B cell (primary cell): ENCODE measurements at regions not wholly inside any gene's neighbourhood (a gene's known extent, or its start where the extent isn't known, plus 50 kb on each side); places are given as distances from the start of the nearest gene placed in this dataset.

Experiments
- ATAC-seq: fragments of 200-7000 bp; cut with Tn5 transposase; one replicate; pipeline ENCODE4 v1.10.0; 2021; ENCODE audit warnings: low read depth, mild to moderate bottlenecking, moderate number of reproducible peaks, moderate library complexity
- CTCF ChIA-PET: fragments of 350-600 bp; sonication (Branson Sonifier 250); formaldehyde crosslinking; loops from one replicate; lab custom pipeline; 2021; ENCODE audit warnings: antibody characterized with exemption, inconsistent platforms; lab: Charles Lee
- POLR2A ChIA-PET: fragments of 350-600 bp; sonication (Branson Sonifier 250); formaldehyde crosslinking; loops from one replicate; lab custom pipeline; 2021; ENCODE audit warnings: antibody characterized with exemption; lab: Charles Lee
- DNase-seq: peaks from one replicate; pipeline ENCODE4 v3.0.0; 2013
- H2AFZ ChIP-seq: 2 replicates; pipeline ENCODE4 v1.6.1; 2012; ENCODE audit warnings: mild to moderate bottlenecking, low read depth, low read length; ENCODE audit not compliant: insufficient read depth, poor library complexity, severe bottlenecking
- H3K27ac ChIP-seq, 2 donors: 1 replicate in 1 of 2; 2 replicates in 1 of 2; pipeline ENCODE4 v1.5.1; 2012 to 2013; ENCODE audit warnings: low read length in 2 of 2, mild to moderate bottlenecking in 2 of 2, moderate library complexity in 1 of 2
- H3K27me3 ChIP-seq, 4 experiments: fragments of 200-600 bp in 1 of 4; sonication (generic) in 1 of 4; replicated peaks in 1 of 4; 1 replicate in 2 of 4; 2 replicates in 2 of 4; pipeline versions ENCODE4 v1.6.1 to v1.7.0; 2013 to 2016; ENCODE audit warnings: low read length in 3 of 4, mild to moderate bottlenecking in 2 of 4, mixed read lengths in 1 of 4, moderate library complexity in 1 of 4; ENCODE audit not compliant: insufficient read depth in 4 of 4, control insufficient read depth in 3 of 4; ENCODE audit errors: control extremely low read depth in 1 of 4
- H3K36me3 ChIP-seq, 2 experiments: replicated peaks in 1 of 2; 1 replicate in 1 of 2; 2 replicates in 1 of 2; pipeline versions ENCODE4 v1.6.1 to v1.7.1; 2013; ENCODE audit warnings: low read length in 1 of 2; ENCODE audit not compliant: insufficient read depth in 2 of 2, control insufficient read depth in 1 of 2; ENCODE audit errors: control extremely low read depth in 1 of 2, extremely low read depth in 1 of 2
- H3K4me1 ChIP-seq, 2 donors: fragments of 200-600 bp in 1 of 2; sonication (generic) in 1 of 2; 1 replicate in 1 of 2; 2 replicates in 1 of 2; pipeline versions ENCODE4 v1.5.1 to v1.6.1; 2013 to 2017; ENCODE audit warnings: low read length in 2 of 2; ENCODE audit not compliant: control insufficient read depth in 2 of 2, insufficient read depth in 2 of 2
- H3K4me2 ChIP-seq: replicated peaks from 2 replicates; pipeline ENCODE3; 2012; ENCODE audit warnings: mild to moderate bottlenecking, low read depth, low read length; ENCODE audit not compliant: poor library complexity, severe bottlenecking
- H3K4me3 ChIP-seq, 5 experiments: fragments of 200-600 bp in 1 of 5; sonication (generic) in 1 of 5; 1 replicate in 3 of 5; 2 replicates in 2 of 5; pipeline versions ENCODE4 v1.5.1 to v1.7.0; 2011 to 2016; ENCODE audit warnings: low read length in 4 of 5, mild to moderate bottlenecking in 4 of 5, low read depth in 2 of 5, control low read depth in 1 of 5, moderate library complexity in 1 of 5; ENCODE audit not compliant: insufficient read depth in 1 of 5; ENCODE audit errors: control extremely low read depth in 1 of 5, extremely low read depth in 1 of 5
- H3K79me2 ChIP-seq: fragments of 200-600 bp; sonication (generic); one replicate; pipeline ENCODE4 v1.6.0; 2016; ENCODE audit warnings: low read length; ENCODE audit not compliant: control insufficient read depth, insufficient read depth
- H3K9ac ChIP-seq: fragments of 200-600 bp; sonication (generic); 2 replicates; pipeline ENCODE4 v1.6.1; 2017; ENCODE audit warnings: mild to moderate bottlenecking, low read length, moderate library complexity
- H3K9me3 ChIP-seq, 3 donors: one replicate each; pipeline versions ENCODE4 v1.6.1 to v1.7.1; 2013; ENCODE audit warnings: low read length in 2 of 3; ENCODE audit not compliant: control insufficient read depth in 2 of 3, insufficient read depth in 1 of 3; ENCODE audit errors: control extremely low read depth in 1 of 3
- H4K20me1 ChIP-seq: 2 replicates; pipeline ENCODE4 v1.6.0; 2012; ENCODE audit warnings: mild to moderate bottlenecking, low read length; ENCODE audit not compliant: insufficient read depth, control insufficient read depth, poor library complexity, severe bottlenecking
- H3K27ac Mint-ChIP-seq: one replicate; pipeline ENCODE4 v1.8.0; 2021; ENCODE audit warnings: mixed read lengths
- H3K27me3 Mint-ChIP-seq: one replicate; pipeline ENCODE4 v1.8.0; 2021; ENCODE audit warnings: mixed read lengths
- H3K4me1 Mint-ChIP-seq: one replicate; pipeline ENCODE4 v1.8.0; 2021; ENCODE audit warnings: mixed read lengths
- H3K4me3 Mint-ChIP-seq: one replicate; pipeline ENCODE4 v1.8.0; 2021; ENCODE audit warnings: mixed read lengths
- H3K9me3 Mint-ChIP-seq: one replicate; pipeline ENCODE4 v1.8.0; 2022; ENCODE audit warnings: mixed read lengths; ENCODE audit not compliant: insufficient read depth
- EZH2 ChIP-seq: IDR thresholded peaks from 2 replicates; pipeline ENCODE4 v1.6.1; 2012; ENCODE audit warnings: borderline replicate concordance, low read depth, mild to moderate bottlenecking, moderate library complexity, low read length; ENCODE audit not compliant: insufficient read depth, poor library complexity, severe bottlenecking
- WGBS: methylation state at CpG from one replicate; pipeline ENCODE4 v1.1.5; 2013; ENCODE audit warnings: missing lambda C conversion rate; ENCODE audit not compliant: insufficient coverage; 5-methylcytosine and 5-hydroxymethylcytosine counted together
- intact Hi-C: fragments of 100-400 bp; cut with micrococcal nuclease; formaldehyde crosslinking; loops from one replicate; pipeline ENCODE4 v1.10.0; 2022
- TF ChIP-seq, protein P1 (sequence below): fragments of 200-600 bp; IDR thresholded peaks from one replicate; pipeline ENCODE4 v1.8.0; 2022; ENCODE audit warnings: antibody characterized with exemption, mild to moderate bottlenecking

DNA sequence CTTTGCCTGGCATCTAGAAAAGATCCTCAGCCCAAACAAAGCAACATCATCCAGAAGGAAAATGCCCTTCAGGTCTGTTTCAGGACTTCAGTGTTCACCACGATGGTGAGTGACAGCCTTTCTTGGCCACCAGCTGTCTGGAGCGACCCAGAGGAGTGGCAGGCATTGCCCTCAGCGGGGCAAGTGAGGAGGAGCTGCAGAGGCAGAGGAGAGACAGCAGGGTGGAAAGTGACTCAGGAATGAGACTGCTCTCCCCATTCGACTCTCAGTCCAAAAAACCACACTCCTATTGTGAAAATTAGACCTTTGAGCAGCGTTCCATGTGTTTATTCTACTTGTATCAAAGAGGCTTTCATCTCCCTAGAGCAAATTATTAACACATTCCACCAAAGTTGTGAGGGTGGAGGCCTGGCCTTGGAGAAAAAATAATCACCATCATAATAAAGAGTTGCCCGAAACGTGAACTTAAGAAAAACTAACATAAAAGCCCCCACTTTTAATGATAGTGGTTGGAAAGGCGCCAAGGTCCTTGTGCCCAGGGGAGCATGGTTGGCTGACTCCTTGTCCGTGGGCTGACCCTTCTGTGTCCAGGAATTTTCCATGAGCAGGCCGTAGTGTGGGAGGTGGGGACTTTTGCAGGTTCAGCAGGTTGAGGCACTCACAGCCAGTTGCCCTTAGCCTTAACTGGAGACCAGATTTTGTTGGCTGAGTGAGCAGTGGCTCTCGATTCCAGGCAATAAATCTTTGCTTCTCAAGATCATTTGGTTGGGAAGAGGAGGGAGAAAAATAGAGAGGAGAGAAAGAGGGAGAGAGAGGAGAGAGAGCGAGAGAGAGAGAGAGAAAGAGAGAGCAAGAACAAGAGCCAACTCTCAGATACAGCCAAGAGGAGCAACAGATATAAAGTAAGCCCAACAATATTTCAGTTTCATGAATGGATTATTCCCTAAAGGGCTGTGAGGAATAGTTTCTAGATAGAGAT, 125.9 kb upstream of the ANKRD55 start:
- intact Hi-C loops: no loop called here
- no peak overlapping the region for H2AFZ ChIP-seq
- H3K4me3 ChIP-seq: no peak overlapping the region
- TF ChIP-seq, protein P1, sequence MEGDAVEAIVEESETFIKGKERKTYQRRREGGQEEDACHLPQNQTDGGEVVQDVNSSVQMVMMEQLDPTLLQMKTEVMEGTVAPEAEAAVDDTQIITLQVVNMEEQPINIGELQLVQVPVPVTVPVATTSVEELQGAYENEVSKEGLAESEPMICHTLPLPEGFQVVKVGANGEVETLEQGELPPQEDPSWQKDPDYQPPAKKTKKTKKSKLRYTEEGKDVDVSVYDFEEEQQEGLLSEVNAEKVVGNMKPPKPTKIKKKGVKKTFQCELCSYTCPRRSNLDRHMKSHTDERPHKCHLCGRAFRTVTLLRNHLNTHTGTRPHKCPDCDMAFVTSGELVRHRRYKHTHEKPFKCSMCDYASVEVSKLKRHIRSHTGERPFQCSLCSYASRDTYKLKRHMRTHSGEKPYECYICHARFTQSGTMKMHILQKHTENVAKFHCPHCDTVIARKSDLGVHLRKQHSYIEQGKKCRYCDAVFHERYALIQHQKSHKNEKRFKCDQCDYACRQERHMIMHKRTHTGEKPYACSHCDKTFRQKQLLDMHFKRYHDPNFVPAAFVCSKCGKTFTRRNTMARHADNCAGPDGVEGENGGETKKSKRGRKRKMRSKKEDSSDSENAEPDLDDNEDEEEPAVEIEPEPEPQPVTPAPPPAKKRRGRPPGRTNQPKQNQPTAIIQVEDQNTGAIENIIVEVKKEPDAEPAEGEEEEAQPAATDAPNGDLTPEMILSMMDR: no peak
- no peak for TF ChIP-seq EZH2
- no peaks in the 10 kb centered on the region for H3K9me3 ChIP-seq
- ATAC-seq: no peak
- H4K20me1 ChIP-seq: no peaks in the 10 kb centered on the region
- no peak overlapping the region for H3K4me2 ChIP-seq
- WGBS: 75% methylated on average over 4 of the region's 12 CpGs
- no peaks in the 10 kb centered on the region for H3K36me3 ChIP-seq
- H3K9ac ChIP-seq: no peak overlapping the region
- Mint-ChIP-seq H3K27me3 (no peaks in the 10 kb centered on the region), H3K4me3 (no peak overlapping the region), H3K27ac (no peak overlapping the region), H3K9me3 (no peaks in the 10 kb centered on the region), H3K4me1 (peaks cover 10% of the 10 kb centered on the region)
- H3K27ac ChIP-seq: no peak overlapping the region
- ChIA-PET POLR2A (no interaction called here), CTCF (no interaction called here)
- H3K79me2 ChIP-seq: no peaks in the 10 kb centered on the region
- H3K27me3 ChIP-seq: no peaks in the 10 kb centered on the region
- peaks cover 0 to 11% of the 10 kb centered on the region in 2 donors for H3K4me1 ChIP-seq
- DNase-seq: no peak

DNA sequence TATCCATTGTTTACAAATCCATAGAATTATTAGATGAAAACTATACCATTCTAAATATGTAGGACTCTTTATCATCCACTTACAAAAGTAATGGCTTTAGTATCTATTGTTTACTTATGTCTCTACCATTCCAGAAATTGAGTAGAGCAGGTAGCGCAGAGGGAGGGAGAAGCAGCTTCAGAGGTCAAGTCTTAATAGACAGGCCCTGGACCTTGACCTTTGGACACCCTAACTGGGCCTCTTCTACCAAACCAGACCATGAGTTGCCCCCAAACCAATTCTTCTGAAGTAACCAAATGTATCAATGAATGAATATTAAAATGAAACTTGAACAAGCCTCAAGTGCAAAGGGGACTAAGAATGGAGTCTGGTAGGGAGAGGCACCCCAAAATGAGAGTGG, 124.9 kb upstream of the ANKRD55 start:
- ATAC-seq: no peak
- no peak overlapping the region for H3K9ac ChIP-seq

More for the DNA sequence above, 124.9 kb upstream of the ANKRD55 start:
- ChIA-PET CTCF (no interaction called here), POLR2A (no interaction called here)
- Histone ChIP-seq H3K79me2 (no peaks in the 10 kb centered on the region), H3K27me3 (no peaks in the 10 kb centered on the region), H3K36me3 (no peaks in the 10 kb centered on the region), H3K4me3 (no peak overlapping the region), H4K20me1 (no peaks in the 10 kb centered on the region), H3K4me2 (no peak overlapping the region), H3K9me3 (no peaks in the 10 kb centered on the region), H3K4me1 (peaks cover 0 to 11% of the 10 kb centered on the region in 2 donors), H2AFZ (no peak overlapping the region), H3K27ac (no peak overlapping the region)
- WGBS: 100% methylated on average over 1 of the region's 1 CpG
- peaks cover 12% of the 10 kb centered on the region for H3K4me1 Mint-ChIP-seq
- H3K9me3 Mint-ChIP-seq: no peaks in the 10 kb centered on the region
- TF ChIP-seq, protein P1: no peak
- no peak for TF ChIP-seq EZH2
- H3K27ac Mint-ChIP-seq: no peak overlapping the region
- H3K4me3 Mint-ChIP-seq: no peak overlapping the region
- intact Hi-C loops: no loop called here
- no peak for DNase-seq
- H3K27me3 Mint-ChIP-seq: no peaks in the 10 kb centered on the region
